HG02642 (cell line): ENCODE measurements at regions not wholly inside any gene's neighbourhood (a gene's known extent, or its start where the extent isn't known, plus 50 kb on each side); places are given as distances from the start of the nearest gene placed in this dataset.

Source experiments
- ATAC-seq: cut with Tn5 transposase; IDR thresholded peaks from one replicate; pipeline ENCODE4 v1.9.1; 2021; ENCODE audit warnings: mild to moderate bottlenecking; ENCODE audit not compliant: unreplicated experiment, poor library complexity

- ATAC-seq = no peak
These were observed 836.0 kb downstream of the JRKL start for GRCh38 chr11:97225794-97226193.

- ATAC-seq = no peak
These were observed 840.1 kb downstream of the JRKL start for GRCh38 chr11:97229936-97230335.

GRCh38 chr11:97231231-97231630 is 841.4 kb downstream of the JRKL start:
- no peak for ATAC-seq

- ATAC-seq = no peak
These were observed 844.2 kb downstream of the JRKL start for GRCh38 chr11:97234016-97234415.

- no peak for ATAC-seq
These were observed 847.3 kb downstream of the JRKL start for GRCh38 chr11:97237151-97237550.

GRCh38 chr11:97247601-97248000 is 857.8 kb downstream of the JRKL start:
- ATAC-seq = no peak

- ATAC-seq = no peak
These were observed 865.0 kb downstream of the JRKL start for GRCh38 chr11:97254790-97255189.

- no peak for ATAC-seq
These were observed 869.6 kb downstream of the JRKL start for GRCh38 chr11:97259434-97259833.

- no peak for ATAC-seq
These were observed 870.1 kb downstream of the JRKL start for GRCh38 chr11:97259884-97260283.

GRCh38 chr11:97263183-97263858 is 873.5 kb downstream of the JRKL start:
- ATAC-seq = no peak

GRCh38 chr11:97269527-97269926 is 879.7 kb downstream of the JRKL start:
- no peak for ATAC-seq

- no peak for ATAC-seq
These were observed 889.5 kb downstream of the JRKL start for GRCh38 chr11:97279341-97279740.

GRCh38 chr11:97280347-97280746 is 890.5 kb downstream of the JRKL start:
- no peak for ATAC-seq

- no peak for ATAC-seq
These were observed 900.0 kb downstream of the JRKL start for GRCh38 chr11:97289823-97290222.

- no peak for ATAC-seq
These were observed 900.7 kb downstream of the JRKL start for GRCh38 chr11:97290464-97291041.

GRCh38 chr11:97296301-97296700 is 906.5 kb downstream of the JRKL start:
- ATAC-seq = no peak

GRCh38 chr11:97309291-97309690 is 919.5 kb downstream of the JRKL start:
- ATAC-seq = no peak

GRCh38 chr11:97325693-97326092 is 935.9 kb downstream of the JRKL start:
- ATAC-seq = no peak

GRCh38 chr11:97332271-97332670 is 942.5 kb downstream of the JRKL start:
- no peak for ATAC-seq

GRCh38 chr11:97336064-97336463 is 946.3 kb downstream of the JRKL start:
- no peak for ATAC-seq

GRCh38 chr11:97345032-97345431 is 955.2 kb downstream of the JRKL start:
- no peak for ATAC-seq

GRCh38 chr11:97349201-97349600 is 959.4 kb downstream of the JRKL start:
- no peak for ATAC-seq
